ENCODE measurements at regions not wholly inside any gene's neighbourhood (a gene's known extent, or its start where the extent isn't known, plus 50 kb on each side); places are given as distances from the start of the nearest gene placed in this dataset.

GRCh38 chr3:24006-24405 is 172.6 kb upstream of the CHL1 start:
- TF ChIP-seq CTCF (conservative IDR thresholded peaks at IDR 0.05 in 1 of 2, IDR thresholded peaks at IDR 0.05 in 1 of 2; ENCODE audit: extremely low read depth in 1 of 2, insufficient read depth in 1 of 2, low read depth in 1 of 2, low read length in 2 of 2) (no peak), EZH2 (IDR thresholded peaks at IDR 0.05; ENCODE audit: borderline replicate concordance, low read length) (no peak)
